ENCODE measurements at regions not wholly inside any gene's neighbourhood (a gene's known extent, or its start where the extent isn't known, plus 50 kb on each side); places are given as distances from the start of the nearest gene placed in this dataset.

- no peak for DNase-seq (ENCODE audit: low spot score)
- H3K36me3 ChIP-seq (ENCODE audit: control insufficient read depth in 4 of 4, insufficient read depth in 3 of 4, low read depth in 1 of 4, low read length in 3 of 4) = no peaks in the 10 kb centered on the region
- H3K9me3 ChIP-seq (ENCODE audit: control insufficient read depth in 4 of 4, low read length in 3 of 4) = no peaks in the 10 kb centered on the region
- TF ChIP-seq HNF4A (conservative IDR thresholded peaks at IDR 0.05) (no peak), NR2F2 (IDR thresholded peaks at IDR 0.05) (no peak), FOXA2 (IDR thresholded peaks at IDR 0.05) (no peak), JUND (IDR thresholded peaks at IDR 0.05) (no peak), ATF3 (IDR thresholded peaks at IDR 0.05) (no peak), HNF4G (IDR thresholded peaks at IDR 0.05) (no peak), CTCF (IDR thresholded peaks at IDR 0.05; ENCODE audit: low read depth, low read length, missing input control) (no peak), YY1 (IDR thresholded peaks at IDR 0.05) (no peak), TAF1 (conservative IDR thresholded peaks at IDR 0.05) (no peak), RXRA (IDR thresholded peaks at IDR 0.05) (no peak), SP1 (IDR thresholded peaks at IDR 0.05) (no peak), REST (IDR thresholded peaks at IDR 0.05) (no peak), FOXA1 (IDR thresholded peaks at IDR 0.05) (no peak), MAX (IDR thresholded peaks at IDR 0.05) (no peak), ZBTB33 (IDR thresholded peaks at IDR 0.05) (no peak), EGR1 (IDR thresholded peaks at IDR 0.05; ENCODE audit: low read depth in 2 of 2) (no peak)
- H3K27me3 ChIP-seq (ENCODE audit: control insufficient read depth in 4 of 4, insufficient read depth in 4 of 4, low read length in 3 of 4) = peaks cover 0 to 3% (median 0%) of the 10 kb centered on the region in 4 donors
- no peaks in the 10 kb centered on the region for H3K4me1 ChIP-seq (ENCODE audit: control insufficient read depth in 4 of 4, insufficient read depth in 4 of 4, low read length in 3 of 4)
- H3K9ac ChIP-seq (ENCODE audit: low read depth in 1 of 2, low read length in 2 of 2) = no peak overlapping the region
- no peak overlapping the region for H3K4me3 ChIP-seq (ENCODE audit: low read depth in 1 of 3, low read length in 3 of 3)
- H3K27ac ChIP-seq (ENCODE audit: low read depth in 1 of 2, low read length in 2 of 2) = no peak overlapping the region
These were observed 163.4 kb downstream of the GALC start for GRCh38 chr14:87829543-87829942.

- Histone ChIP-seq H3K27me3 (ENCODE audit: control insufficient read depth in 4 of 4, insufficient read depth in 4 of 4, low read length in 3 of 4) (no peaks in the 10 kb centered on the region), H3K9me3 (ENCODE audit: control insufficient read depth in 4 of 4, low read length in 3 of 4) (no peaks in the 10 kb centered on the region), H3K4me3 (ENCODE audit: low read depth in 1 of 3, low read length in 3 of 3) (no peak overlapping the region), H3K36me3 (ENCODE audit: control insufficient read depth in 4 of 4, insufficient read depth in 3 of 4, low read depth in 1 of 4, low read length in 3 of 4) (no peaks in the 10 kb centered on the region), H3K9ac (ENCODE audit: low read depth in 1 of 2, low read length in 2 of 2) (no peak overlapping the region), H3K4me1 (ENCODE audit: control insufficient read depth in 4 of 4, insufficient read depth in 4 of 4, low read length in 3 of 4) (no peaks in the 10 kb centered on the region), H3K27ac (ENCODE audit: low read depth in 1 of 2, low read length in 2 of 2) (no peak overlapping the region)
- TF ChIP-seq HNF4G (IDR thresholded peaks at IDR 0.05) (no peak), FOXA2 (IDR thresholded peaks at IDR 0.05) (no peak), MAX (IDR thresholded peaks at IDR 0.05) (no peak), CTCF (IDR thresholded peaks at IDR 0.05; ENCODE audit: low read depth, low read length, missing input control) (no peak), SP1 (IDR thresholded peaks at IDR 0.05) (no peak)
- DNase-seq (ENCODE audit: low spot score) = no peak
These were observed 168.7 kb downstream of the GALC start for GRCh38 chr14:87824266-87824665.
